K562 (cell line): ENCODE measurements at regions not wholly inside any gene's neighbourhood (a gene's known extent, or its start where the extent isn't known, plus 50 kb on each side); places are given as distances from the start of the nearest gene placed in this dataset.

ENCODE experiments used
- ATAC-seq: fragments of 200-7000 bp; cut with Tn5 transposase; 3 replicates; pipeline ENCODE4 v1.9.1; 2020; ENCODE audit warnings: moderate library complexity
- BruUV-seq: library from RNA; stranded (reverse); fragments of 400-500 nt; replicated peaks from 2 replicates; lab custom pipeline; 2021; lab: Mats Ljungman, UMichigan
- CTCF ChIA-PET: fragments of 300-600 bp; formaldehyde crosslinking; extraction: SDS; loops from one replicate; lab custom pipeline; 2021; ENCODE audit warnings: low intra/inter-chr PET ratio; lab: Yijun Ruan, JAX
- POLR2A ChIA-PET: fragments of 300-600, 350-650 bp; sonication (Branson Sonifier 250); formaldehyde crosslinking; extraction: SDS; loops from one replicate; lab custom pipeline; 2021; ENCODE audit warnings: antibody characterized with exemption, inconsistent platforms; lab: Yijun Ruan, JAX
- DNase-seq, 4 experiments: peaks; one replicate each; pipeline versions ENCODE4 v3.0.0 to v3.0.0-alpha.2; 2011 to 2018; ENCODE audit warnings: low spot score in 3 of 4, mixed read lengths in 3 of 4; ENCODE audit errors: extremely low read depth in 1 of 4
- FAIRE-seq: peaks from 2 replicates; lab custom pipeline; 2011; peaks lifted over from hg19 to GRCh38; lab: Jason Lieb, UNC
- H2AFZ ChIP-seq: 2 replicates; pipeline ENCODE4 v1.6.0; 2011; ENCODE audit warnings: low read depth, low read length, control low read depth, inconsistent platforms
- H3K27ac ChIP-seq: fragments of 200-600 bp; 3 replicates; pipeline ENCODE4 v1.8.0; 2011; ENCODE audit warnings: low read depth, mild to moderate bottlenecking, control low read depth, inconsistent platforms, low read length, moderate library complexity, mixed read lengths; ENCODE audit errors: extremely low read depth
- H3K27me3 ChIP-seq, 2 experiments: fragments of 300-600 bp in 1 of 2; 2 replicates in 1 of 2; 3 replicates in 1 of 2; pipeline versions ENCODE4 v1.6.0 to v1.8.0; 2011; ENCODE audit warnings: inconsistent platforms in 2 of 2, low read length in 2 of 2, mild to moderate bottlenecking in 1 of 2, mixed read lengths in 1 of 2, moderate library complexity in 1 of 2; ENCODE audit not compliant: control insufficient read depth in 2 of 2, insufficient read depth in 2 of 2
- H3K36me3 ChIP-seq: fragments of 300-600 bp; 3 replicates; pipeline ENCODE4 v1.8.0; 2011; ENCODE audit warnings: mild to moderate bottlenecking, low read length, inconsistent platforms; ENCODE audit not compliant: control insufficient read depth, insufficient read depth
- H3K4me1 ChIP-seq, 2 experiments: fragments of 200-600 bp in 1 of 2; replicated peaks in 1 of 2; 2 replicates in 1 of 2; 3 replicates in 1 of 2; pipeline versions ENCODE4 v1.5.1 to v1.8.0; 2011; ENCODE audit warnings: inconsistent platforms in 2 of 2, low read length in 2 of 2, mild to moderate bottlenecking in 1 of 2, mixed read lengths in 1 of 2, moderate library complexity in 1 of 2; ENCODE audit not compliant: control insufficient read depth in 2 of 2, insufficient read depth in 2 of 2
- H3K4me2 ChIP-seq: 2 replicates; pipeline ENCODE4 v1.6.1; 2011; ENCODE audit warnings: low read length, control low read depth, inconsistent platforms, mixed read lengths; ENCODE audit not compliant: insufficient read depth
- H3K4me3 ChIP-seq: fragments of 200-600 bp; sonication (generic), shearing (Covaris generic); 2 replicates; pipeline ENCODE4 v1.5.1; 2016; ENCODE audit warnings: control low read depth, inconsistent platforms
- H3K79me2 ChIP-seq: fragments of 200-600 bp; 3 replicates; pipeline ENCODE4 v1.8.0; 2011; ENCODE audit warnings: low read length, inconsistent platforms; ENCODE audit not compliant: control insufficient read depth, insufficient read depth
- H3K9ac ChIP-seq, 2 experiments: 2 replicates each; pipeline versions ENCODE4 v1.6.0 to v1.6.1; 2011; ENCODE audit warnings: low read depth in 2 of 2, low read length in 2 of 2, control low read depth in 1 of 2, inconsistent platforms in 1 of 2, mild to moderate bottlenecking in 1 of 2, mixed read lengths in 1 of 2; ENCODE audit not compliant: insufficient read depth in 1 of 2
- H3K9me1 ChIP-seq: one replicate; pipeline ENCODE4 v1.6.0; 2011; ENCODE audit warnings: inconsistent platforms, mild to moderate bottlenecking, low read length, moderate library complexity; ENCODE audit not compliant: control insufficient read depth, insufficient read depth
- H3K9me3 ChIP-seq: replicated peaks from 2 replicates; pipeline ENCODE4 v1.5.1; 2011; ENCODE audit warnings: low read depth, low read length, inconsistent platforms; ENCODE audit not compliant: control insufficient read depth, insufficient read depth
- H4K20me1 ChIP-seq: replicated peaks from 2 replicates; pipeline ENCODE4 v1.6.1; 2011; ENCODE audit warnings: low read length, inconsistent platforms, mixed read lengths; ENCODE audit not compliant: control insufficient read depth, insufficient read depth
- CHD7 ChIP-seq: fragments of 200-600 bp; sonication (generic); IDR thresholded peaks from one replicate; pipeline ENCODE4 v1.6.1; 2012; ENCODE audit warnings: mild to moderate bottlenecking, low read depth, low read length, inconsistent platforms
- NFATC3 ChIP-seq: fragments of 450-650 bp; IDR thresholded peaks from 2 replicates; pipeline ENCODE4 v1.6.1; 2017; ENCODE audit warnings: mild to moderate bottlenecking
- ZNF398 ChIP-seq: fragments of 250-450 bp; sonication (Bioruptor Pico); IDR thresholded peaks from 2 replicates; pipeline ENCODE4 v1.8.0; 2021; ENCODE audit warnings: moderate library complexity, mild to moderate bottlenecking, inconsistent platforms
- WGBS: fragments of 100-300 bp; shearing (Covaris generic); methylation state at CpG from one replicate; pipeline ENCODE4 v1.1.6; 2016; ENCODE audit warnings: low coverage, mixed read lengths; ENCODE audit not compliant: insufficient coverage; ENCODE audit errors: missing lambda C conversion rate; 5-methylcytosine and 5-hydroxymethylcytosine counted together
- in situ Hi-C: fragments of 300-500 bp; cut with MboI; formaldehyde crosslinking; loops from 4 replicates; pipeline ENCODE4 v1.15.0; 2018; ENCODE audit warnings: inconsistent platforms, mixed read lengths
- intact Hi-C: fragments of 100-400 bp; cut with micrococcal nuclease; formaldehyde crosslinking; loops from 2 replicates; pipeline ENCODE4 v1.14.2; 2022

- Histone ChIP-seq H4K20me1 (no peaks in the 10 kb centered on the region; the same call in 1 of the 2 replicates), H3K9me3 (no peaks in the 10 kb centered on the region), H2AFZ (no peak overlapping the region), H3K9ac (no peak overlapping the region), H3K4me2 (no peak overlapping the region), H3K9me1 (no peaks in the 10 kb centered on the region), H3K4me1 (no peaks in the 10 kb centered on the region), H3K4me3 (no peak overlapping the region), H3K27ac (no peak overlapping the region), H3K36me3 (no peaks in the 10 kb centered on the region), H3K79me2 (no peaks in the 10 kb centered on the region), H3K27me3 (no peaks in the 10 kb centered on the region; a peak in 1 of 5 replicates)
- 0% methylated on average over 2 of the region's 2 CpGs for WGBS
- intact Hi-C loops (no loop called here), in situ Hi-C loops (no loop called here)
- TF ChIP-seq ZNF398 (CRISPR knock-in tag) (no peak), CHD7 (no peak), NFATC3 (no peak)
- ATAC-seq, result no peak
- CTCF ChIA-PET, result no interaction called here
- DNase-seq, result no peak
- POLR2A ChIA-PET, result no interaction called here
- no peak for FAIRE-seq
- no TSS peak for BruUV-seq
Observed at GRCh38 chr4:81905971-81906370, 434.3 kb upstream of the RASGEF1B start.
